GM21786 (cell line): ENCODE measurements at regions not wholly inside any gene's neighbourhood (a gene's known extent, or its start where the extent isn't known, plus 50 kb on each side); places are given as distances from the start of the nearest gene placed in this dataset.

Source experiments
- ATAC-seq: cut with Tn5 transposase; IDR thresholded peaks from one replicate; pipeline ENCODE4 v1.9.1; 2021; ENCODE audit not compliant: unreplicated experiment

DNA sequence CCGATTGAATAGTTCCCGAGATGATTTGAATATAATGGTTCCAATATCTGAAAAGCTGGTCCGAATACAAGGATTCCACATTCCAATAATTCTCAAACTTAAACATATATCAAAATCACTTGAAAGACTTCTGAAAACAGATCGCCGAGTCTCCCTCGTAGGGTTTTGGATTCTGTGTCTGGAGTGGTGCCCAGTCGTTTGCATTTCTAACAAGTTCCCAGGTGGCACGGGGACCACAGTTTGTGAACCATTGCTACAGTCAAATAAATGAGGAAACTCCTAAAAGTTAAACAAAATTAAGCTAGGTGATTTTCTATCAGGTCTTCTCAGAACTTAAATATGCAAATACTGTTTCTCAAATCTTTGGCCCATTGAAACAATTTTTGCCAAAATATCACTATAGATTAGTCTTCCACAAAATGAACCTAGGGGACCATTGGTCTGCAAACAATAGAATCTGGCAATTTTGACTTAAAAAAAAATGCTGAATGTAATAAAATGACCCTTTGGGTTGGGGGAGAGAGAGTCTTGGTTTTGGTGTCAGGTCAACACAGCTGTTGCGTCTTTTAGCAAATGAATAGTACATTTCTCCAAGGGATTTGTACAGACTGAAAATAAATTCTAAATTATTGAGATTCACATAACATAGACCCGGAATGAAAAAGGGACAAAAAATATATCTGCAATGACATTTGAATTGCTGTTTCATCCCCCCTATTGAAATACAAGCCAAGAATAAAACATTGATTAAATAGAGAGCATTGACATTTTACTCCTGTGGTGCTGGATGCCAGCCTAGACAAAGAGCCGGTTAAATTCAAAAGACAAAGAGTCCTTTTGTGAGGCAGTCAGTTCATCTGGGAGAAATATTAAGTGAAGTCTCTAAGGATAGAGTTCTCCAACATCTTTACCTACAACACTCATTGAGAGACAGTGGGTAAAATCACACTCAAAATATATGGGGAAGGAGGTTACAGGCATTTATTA lies 175.7 kb upstream of the ADAMTS9 start:
- ATAC-seq: no peak

DNA sequence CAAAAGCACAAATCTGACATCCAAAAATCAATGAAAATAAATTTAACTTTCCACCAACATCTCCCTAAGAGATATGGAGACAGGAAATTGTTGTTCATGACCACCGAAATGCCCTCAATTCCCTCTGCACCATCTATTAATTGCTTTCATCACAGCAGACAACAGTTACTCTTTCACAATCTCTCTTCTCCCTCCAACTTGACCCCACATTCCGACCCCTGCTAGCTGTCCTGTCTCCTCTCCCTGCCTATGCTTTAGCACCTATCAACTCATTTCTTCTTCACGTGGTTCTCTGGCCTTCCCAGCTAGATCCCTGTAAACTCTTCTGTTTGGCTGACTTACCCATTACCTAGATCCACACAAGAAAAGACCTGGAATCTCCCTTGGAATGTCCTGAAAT lies 173.9 kb upstream of the ADAMTS9 start:
- no peak for ATAC-seq

DNA sequence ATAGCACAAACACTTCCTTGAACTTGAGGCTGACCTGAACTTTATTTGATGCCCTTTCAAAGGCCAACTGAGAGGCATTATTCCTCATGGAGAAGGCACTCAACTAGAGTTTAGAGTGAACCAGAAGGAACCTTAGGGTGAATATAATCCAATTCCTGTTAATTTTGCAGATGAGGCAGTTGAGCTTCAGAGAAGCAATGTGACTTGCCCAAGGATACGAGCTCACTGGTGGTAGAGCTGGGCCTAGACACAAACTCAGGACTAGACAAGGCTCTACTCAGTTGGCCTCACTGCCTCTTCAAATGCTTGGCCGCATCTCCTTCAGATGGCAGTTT lies 172.7 kb upstream of the ADAMTS9 start:
- ATAC-seq: no peak

DNA sequence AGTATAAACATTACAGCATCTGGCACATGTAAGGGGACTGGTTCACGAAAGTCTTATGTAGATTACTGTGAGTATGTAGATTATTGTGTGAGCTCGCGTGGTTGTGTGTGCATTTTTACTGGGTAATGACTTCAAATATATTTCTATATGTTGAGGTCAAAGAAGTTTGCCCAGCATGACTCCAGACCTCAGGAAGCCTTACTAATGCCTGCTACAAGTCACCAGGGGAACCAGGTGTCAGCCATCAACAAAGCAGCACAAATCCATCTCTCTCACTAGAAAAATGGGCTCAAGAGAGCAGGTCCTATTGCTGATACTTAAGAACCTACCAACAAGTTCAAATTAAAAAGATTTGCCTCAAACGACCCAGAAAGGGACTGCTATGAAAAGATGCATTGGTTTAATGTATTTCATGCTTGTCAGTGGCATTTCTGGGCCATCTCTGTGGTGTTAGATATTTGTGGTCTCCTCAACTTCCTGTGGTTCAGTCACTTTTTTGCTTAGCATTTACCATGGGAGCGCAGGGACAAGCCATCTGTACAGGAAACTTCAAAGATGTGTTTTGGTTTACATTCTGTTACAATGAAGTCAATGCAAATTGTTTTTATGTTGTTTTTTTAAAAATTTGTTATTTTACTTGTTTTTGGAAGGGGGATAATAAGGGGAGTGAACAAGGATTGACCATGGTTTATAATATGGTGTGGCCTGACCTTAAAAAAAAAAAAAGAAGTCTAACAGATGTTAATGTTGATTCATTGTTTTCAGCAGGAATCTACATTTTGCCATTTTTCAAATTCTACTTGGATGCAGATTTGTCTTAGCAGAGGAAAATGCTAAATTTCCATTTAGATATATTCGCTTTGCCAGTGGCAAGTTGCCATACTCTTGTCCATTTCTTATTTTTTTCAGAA lies 172.1 kb upstream of the ADAMTS9 start:
- ATAC-seq: no peak

DNA sequence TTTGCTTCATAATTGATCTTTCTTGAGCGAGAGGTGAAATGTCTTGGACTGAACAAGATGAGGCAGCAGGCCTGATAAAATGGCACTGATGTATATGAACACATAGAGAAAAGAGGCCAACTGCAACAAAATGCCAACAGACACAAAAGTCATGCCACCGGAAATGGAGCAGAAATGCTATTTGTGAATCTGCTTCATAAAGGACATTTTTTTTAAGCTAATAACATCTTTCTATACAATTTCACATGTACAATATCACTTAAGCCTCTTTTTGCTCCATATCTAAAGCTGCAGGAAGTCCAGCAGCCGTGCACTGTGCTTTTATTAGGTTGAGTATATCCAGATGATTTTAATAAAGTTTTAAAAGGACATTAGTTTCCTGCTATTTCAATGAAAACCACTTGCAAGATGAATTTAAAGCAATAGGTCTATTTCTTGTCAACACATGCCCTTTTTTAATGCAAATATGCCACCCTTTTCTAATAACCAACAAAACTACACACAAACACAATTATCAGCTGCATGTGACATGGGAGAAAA lies 169.2 kb upstream of the ADAMTS9 start:
- ATAC-seq: no peak

DNA sequence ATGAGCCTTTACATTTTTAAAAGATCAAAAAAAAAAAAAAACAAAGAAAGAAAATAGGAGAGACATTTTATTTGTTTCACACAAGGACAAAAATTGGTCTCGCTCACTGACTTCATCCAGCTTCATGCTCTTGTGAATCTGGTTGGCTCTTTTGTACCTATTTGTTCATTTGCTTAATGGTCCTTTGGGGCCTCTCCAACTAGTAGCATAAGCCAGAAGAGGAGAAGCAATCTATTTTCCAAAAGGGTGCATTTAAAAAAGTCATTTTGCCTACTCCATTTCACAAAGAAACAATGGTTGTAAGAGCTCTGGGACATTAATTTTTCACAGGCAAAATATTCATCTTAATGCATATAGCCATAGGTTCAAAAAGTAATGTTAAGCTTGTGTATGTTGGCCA lies 168.3 kb upstream of the ADAMTS9 start:
- ATAC-seq: no peak

DNA sequence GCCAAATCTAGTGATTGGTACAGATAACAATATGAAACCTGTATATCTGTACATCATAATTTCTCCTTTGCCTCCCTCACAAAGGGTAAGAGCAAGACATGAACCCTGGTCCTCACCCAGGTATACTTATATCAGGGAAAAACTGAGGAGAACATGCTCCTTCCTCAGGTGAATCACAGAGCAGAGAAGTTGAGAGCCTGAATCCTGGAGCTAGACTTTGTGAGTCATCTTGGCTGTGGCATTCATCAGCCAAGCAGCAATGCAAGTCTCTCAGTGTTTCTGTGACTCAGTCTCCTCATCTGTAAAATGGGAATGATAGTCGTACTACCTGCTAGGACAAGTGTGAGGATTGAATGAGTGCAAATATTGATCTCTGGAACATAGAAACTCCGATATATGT lies 165.7 kb upstream of the ADAMTS9 start:
- ATAC-seq: no peak

DNA sequence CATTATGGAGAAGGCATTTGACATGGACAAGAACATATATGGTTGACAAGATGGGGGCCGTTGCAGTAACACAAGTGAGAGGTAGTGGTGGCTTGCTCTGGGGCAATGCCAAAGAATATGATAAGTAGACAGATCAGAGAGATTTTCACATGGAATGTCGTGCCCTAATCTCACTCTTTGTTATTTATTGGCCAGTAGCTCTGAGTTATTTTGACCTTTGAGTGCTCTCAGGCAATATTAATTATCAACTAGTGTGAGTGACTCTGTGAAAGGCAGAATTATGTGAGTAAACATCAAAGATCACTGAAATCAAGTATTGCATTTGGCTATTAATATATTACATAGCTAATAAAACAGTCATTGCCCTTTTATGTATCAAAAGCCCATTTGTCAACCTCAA lies 164.9 kb upstream of the ADAMTS9 start:
- ATAC-seq: no peak

DNA sequence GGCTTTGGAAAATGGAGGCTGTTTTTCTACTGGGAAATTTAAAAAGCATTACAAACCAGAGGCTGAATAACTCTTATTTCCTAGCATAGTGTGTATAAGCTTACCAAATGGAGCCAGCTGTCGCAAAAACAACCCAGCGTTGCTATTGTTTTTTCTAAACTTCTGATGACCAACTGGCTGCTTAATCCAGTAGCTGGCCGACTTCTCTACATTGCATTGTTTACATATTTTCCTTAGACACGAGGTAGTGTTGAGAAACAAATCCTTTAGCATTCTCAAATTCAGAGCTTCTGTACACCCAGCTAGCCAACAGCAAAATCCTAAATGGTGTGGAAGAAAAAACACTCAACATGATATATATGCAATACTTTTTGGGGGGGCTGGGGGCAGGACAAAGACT lies 161.0 kb upstream of the ADAMTS9 start:
- no peak for ATAC-seq

DNA sequence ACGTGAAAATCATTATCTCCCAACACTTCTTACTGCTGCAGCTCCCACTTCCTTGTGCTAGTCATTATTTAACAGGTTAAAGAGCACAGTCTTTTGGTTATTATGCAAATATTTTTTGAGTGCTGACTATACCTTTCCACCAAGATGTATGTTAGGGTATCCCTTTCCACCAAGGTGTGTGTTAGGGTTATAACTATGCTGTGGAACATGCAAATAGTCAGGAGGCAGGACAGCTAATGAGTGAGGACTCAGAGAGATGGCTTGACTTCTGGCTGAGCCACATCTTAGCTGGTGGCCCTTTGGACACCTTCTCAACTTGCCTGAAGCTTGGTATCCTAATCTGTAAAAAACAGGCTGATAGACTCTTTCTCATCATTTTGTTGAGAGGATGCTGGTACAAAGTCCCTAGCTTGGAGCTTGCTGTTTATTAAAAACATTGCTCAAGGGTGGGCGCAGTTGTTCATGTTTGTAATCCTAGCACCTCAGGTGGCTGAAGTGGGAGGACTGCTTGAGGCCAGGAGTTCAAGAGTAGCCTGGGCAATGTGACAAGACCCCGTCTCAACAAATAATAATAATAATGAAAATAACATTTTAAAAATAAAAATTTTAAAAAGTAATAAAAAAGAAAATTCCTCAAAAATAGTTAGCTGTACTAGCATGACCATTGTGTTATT lies 160.5 kb upstream of the ADAMTS9 start:
- ATAC-seq: no peak

DNA sequence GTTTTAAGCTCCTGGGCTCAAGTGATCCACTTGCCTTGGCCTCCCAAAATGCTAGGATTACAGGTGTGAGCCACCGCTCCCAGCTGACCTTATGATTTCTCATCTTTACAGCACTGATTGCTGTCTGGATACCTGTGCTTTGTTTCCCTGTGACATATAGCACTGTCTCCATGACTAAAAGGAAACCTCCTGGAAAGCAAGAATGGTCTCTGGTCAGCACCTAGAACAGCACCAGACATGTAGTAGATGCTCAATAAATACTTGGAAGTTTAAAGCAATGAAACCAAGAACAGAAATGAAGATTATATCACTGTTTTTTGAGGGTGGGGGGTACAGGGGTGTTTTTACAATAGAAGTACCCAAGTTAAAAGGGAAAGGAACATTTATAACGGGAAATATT lies 156.8 kb upstream of the ADAMTS9 start:
- no peak for ATAC-seq

DNA sequence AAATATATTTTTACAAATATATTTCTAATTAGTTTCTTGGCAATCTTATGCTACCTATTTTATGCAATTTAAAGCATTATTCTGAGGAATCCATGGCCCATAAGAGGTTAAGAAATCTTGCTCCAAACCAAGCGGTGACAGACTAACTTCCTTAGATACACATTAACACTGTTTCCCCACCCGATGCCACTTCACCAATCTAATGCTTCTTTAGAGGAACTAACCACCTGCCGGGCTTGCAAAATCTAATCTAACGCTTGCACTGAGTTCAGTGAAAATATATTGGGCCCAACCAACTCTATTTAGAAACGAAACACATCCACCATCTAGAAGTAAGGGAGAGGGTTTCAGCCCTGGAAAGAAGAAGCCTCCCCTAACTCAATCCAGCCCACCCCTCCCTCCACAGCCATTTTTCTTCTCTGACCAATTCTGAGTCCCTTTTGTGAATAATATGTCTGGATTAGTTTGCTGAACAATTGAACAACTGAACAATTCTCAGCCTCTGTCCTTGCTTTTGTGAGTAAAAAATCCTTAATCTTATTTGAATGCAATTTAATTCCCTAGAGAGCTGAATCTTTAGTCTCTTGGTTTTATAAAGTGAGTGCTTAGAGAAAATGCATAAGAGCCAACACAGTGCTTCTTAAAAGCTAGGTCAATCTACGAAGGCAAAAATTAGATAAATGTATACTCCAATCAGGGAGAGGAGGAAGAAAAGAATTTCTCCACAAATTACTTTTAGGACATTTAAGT lies 150.4 kb upstream of the ADAMTS9 start:
- no peak for ATAC-seq

DNA sequence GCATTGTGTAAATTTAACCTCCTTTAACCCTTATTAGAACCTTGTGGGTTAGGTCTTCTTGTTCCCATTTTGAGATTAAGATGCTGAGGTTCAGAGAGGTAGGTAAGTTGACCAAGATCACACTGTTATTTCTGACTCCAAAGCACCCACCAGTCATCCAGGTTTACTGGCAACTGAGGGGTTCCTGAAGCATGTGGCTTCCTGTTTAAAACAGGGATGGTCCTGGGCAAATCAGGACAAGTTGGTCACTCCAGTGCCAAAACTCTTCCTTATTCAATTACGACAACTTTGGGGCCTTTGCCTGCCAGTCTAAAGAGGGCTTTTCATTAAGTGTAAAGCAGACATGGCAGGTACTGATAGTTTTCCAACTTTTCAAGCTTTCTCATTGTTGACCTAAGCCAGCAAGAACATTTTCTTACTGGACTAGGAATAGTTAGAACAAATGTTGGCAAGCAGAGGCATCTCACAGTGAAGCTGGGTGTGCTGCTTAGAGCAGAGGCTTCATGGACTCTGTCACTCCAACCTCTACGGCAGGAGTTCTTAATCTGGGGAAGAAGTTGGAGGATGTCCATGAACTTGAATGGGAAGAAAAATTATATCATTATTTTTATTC lies 149.4 kb upstream of the ADAMTS9 start:
- ATAC-seq: no peak

DNA sequence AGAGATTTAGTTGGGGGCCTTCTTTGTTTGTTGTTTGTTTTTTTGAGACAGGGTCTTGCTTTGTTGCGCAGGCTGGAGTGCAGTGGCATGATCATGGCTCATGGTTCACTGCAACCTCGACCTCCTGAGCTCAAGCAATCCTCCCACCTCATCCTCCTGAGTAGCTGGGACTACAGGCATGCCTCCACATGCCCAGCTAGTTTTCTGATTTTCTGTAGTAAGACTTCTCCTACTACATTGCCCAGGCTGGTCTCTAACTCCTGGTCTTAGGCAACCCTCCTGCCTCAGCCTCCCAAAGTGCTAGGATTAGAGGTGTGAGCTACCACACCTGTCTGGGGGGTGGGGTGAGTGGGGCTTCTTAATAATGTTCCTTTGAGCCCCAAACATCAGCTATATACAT lies 148.3 kb upstream of the ADAMTS9 start:
- no peak for ATAC-seq

DNA sequence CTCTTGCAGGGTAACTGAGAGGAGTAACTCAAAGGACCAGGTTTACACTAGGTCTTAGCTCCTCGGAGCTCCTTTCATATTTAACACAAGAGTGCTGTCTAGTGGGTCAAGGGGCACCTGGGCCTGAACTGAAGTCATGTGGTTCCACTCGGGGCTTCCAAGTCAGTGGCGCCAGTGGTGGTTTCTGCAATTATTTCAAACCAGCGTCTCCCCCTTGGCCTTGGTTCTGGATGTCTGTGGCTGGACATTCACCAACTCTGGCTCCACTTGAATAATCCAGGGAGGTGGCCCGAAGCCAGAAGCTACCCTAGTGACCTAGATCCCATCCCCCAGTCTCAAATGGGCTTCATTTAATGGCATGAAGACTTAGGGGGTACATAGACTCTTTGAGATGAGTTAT lies 144.3 kb upstream of the ADAMTS9 start:
- ATAC-seq: no peak

DNA sequence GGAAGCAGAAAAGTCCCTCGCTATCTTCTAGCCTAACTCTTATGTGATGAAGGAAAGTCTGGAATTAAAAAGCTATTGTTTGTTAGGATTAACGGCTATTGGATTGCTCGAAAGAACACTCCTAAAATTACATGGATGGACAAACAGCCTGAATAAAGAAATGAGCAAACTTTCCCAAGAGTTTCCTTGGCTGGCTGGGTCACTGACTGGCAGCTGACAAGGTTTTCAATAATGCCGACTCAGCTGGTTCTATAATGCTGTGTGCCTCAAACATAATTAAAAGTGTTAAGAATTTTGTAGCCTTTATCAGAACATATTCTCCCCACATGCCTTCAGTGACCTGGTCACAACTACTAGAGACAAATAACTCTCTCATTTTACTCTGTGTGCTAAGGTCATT lies 142.9 kb upstream of the ADAMTS9 start:
- no peak for ATAC-seq

DNA sequence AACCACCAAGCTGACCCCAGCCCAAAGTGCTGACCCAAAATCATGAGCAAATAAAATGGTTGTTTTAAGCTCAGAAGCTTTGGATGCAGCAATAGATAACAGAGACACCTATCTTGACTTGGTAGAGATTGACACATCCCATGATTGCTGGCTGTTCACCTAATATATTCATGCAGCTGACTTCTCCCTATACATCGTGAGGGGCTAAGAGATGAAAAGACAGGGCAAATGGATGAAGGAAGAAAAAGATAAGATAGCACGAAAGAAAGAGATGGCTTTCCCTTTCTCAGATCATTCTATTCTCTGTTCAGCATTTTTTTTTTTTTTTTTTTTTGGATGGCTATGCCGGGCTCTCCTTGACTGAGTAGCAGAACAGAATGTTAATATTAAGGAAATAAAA lies 141.5 kb upstream of the ADAMTS9 start:
- no peak for ATAC-seq

DNA sequence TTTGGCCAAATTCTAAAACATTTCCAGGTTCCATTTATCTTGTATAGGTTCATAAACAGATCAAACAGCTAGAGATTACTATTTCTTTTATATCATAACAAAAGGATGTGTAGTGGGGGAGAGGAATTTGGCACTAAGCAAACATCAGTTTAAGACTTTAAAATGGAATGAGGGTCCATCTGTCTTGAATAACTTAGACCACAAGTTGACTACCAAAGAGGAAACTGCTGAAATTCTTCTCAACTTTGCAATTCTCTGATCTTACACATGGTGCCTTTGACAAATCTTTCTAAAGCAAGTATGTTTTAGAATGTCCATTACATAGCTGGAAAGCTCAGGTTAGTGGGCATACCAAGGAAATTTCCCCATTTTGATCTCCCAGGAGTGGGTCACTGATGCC lies 140.5 kb upstream of the ADAMTS9 start:
- ATAC-seq: no peak

DNA sequence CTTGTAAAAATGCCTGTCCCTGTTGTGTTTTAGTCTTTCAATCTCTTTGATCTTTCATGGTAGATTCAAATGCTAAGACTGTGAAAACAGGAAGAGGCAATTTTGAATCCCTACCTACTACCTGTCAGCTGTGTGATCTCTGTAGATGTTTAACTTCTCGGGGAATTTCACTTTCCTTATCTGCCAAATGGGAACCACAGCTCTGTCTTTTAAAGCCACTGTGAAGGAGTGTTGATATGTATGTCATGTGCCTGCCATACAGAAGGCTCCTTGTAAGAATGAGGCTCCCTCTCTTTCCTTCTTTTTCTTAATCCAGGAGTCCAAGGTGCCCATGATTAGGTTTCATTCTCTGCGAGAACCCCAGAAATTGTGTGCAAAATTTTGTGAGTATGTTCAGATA lies 139.6 kb upstream of the ADAMTS9 start:
- ATAC-seq: peak; percentile 80

DNA sequence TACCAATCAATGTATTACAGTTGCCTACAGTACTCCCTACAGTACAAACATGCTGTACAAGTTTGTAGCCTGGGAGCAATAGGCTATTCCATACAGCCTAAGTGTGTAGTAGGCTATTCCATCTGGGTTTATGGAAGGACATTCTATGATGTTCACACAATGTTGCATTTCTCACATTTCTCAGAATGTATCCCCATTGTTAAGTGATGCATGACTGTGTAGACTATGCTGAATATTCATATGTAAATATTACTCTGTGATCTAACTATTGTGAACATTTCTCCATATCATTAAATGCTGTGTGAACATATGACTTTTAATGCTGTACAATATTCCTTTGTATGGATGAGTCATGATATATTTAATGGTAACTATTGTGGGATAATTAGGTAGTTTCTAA lies 139.2 kb upstream of the ADAMTS9 start:
- peak; percentile 2 for ATAC-seq
